ENCODE measurements at regions not wholly inside any gene's neighbourhood (a gene's known extent, or its start where the extent isn't known, plus 50 kb on each side); places are given as distances from the start of the nearest gene placed in this dataset.

GRCh38 chr7:149708026-149708425 lies 65.4 kb downstream of the ZNF467 start:
- peaks cover 19% of the 10 kb centered on the region; the same call in 1 of the 2 replicates for H3K27me3 ChIP-seq (replicated peaks; ENCODE audit: insufficient read depth, low read length)
- no peak overlapping the region for H3K4me2 ChIP-seq (ENCODE audit: low read depth, low read length)
- H4K20me1 ChIP-seq (ENCODE audit: insufficient read depth, low read length): no peaks in the 10 kb centered on the region
- H3K4me3 ChIP-seq (ENCODE audit: low read length): no peak overlapping the region
- H3K4me1 ChIP-seq (ENCODE audit: low read length): no peaks in the 10 kb centered on the region
- H3K9me3 ChIP-seq (replicated peaks; ENCODE audit: insufficient read depth, low read length): no peaks in the 10 kb centered on the region; the same call in 1 of the 2 replicates
- H3K79me2 ChIP-seq (ENCODE audit: low read length): no peaks in the 10 kb centered on the region
- H3K27ac ChIP-seq (ENCODE audit: low read length): no peak overlapping the region
- no peaks in the 10 kb centered on the region for H3K9me2 ChIP-seq (replicated peaks; ENCODE audit: insufficient read depth, low read length)
- no peak overlapping the region for H2AFZ ChIP-seq (ENCODE audit: low read length)
- no peaks in the 10 kb centered on the region for H3F3A ChIP-seq (ENCODE audit: insufficient read depth, low read length)
- H3K9ac ChIP-seq (ENCODE audit: low read length): no peak overlapping the region
- TF ChIP-seq EZH2 (optimal IDR thresholded peaks at IDR 0.05; ENCODE audit: low read depth, low read length): no peak
- TF ChIP-seq CTCF (IDR thresholded peaks at IDR 0.05; ENCODE audit: low read length): no peak
- TF ChIP-seq EZH2phosphoT487 (IDR thresholded peaks at IDR 0.05; ENCODE audit: low read length): no peak
- DNase-seq: no peak
- no peaks in the 10 kb centered on the region for H3K36me3 ChIP-seq (replicated peaks; ENCODE audit: insufficient read depth, low read length)

GRCh38 chr7:149707448-149707886 lies 65.9 kb downstream of the ZNF467 start:
- Histone ChIP-seq H3K9ac (ENCODE audit: low read length) (no peak overlapping the region), H3K9me2 (replicated peaks; ENCODE audit: insufficient read depth, low read length) (no peaks in the 10 kb centered on the region), H3K79me2 (ENCODE audit: low read length) (no peaks in the 10 kb centered on the region), H3K27me3 (replicated peaks; ENCODE audit: insufficient read depth, low read length) (peaks cover 19% of the 10 kb centered on the region; the same call in 1 of the 2 replicates), H3K4me2 (ENCODE audit: low read depth, low read length) (no peak overlapping the region), H2AFZ (ENCODE audit: low read length) (no peak overlapping the region), H3K36me3 (replicated peaks; ENCODE audit: insufficient read depth, low read length) (no peaks in the 10 kb centered on the region), H4K20me1 (ENCODE audit: insufficient read depth, low read length) (no peaks in the 10 kb centered on the region), H3K9me3 (replicated peaks; ENCODE audit: insufficient read depth, low read length) (no peaks in the 10 kb centered on the region; the same call in 1 of the 2 replicates), H3K4me3 (ENCODE audit: low read length) (no peak overlapping the region), H3K27ac (ENCODE audit: low read length) (no peak overlapping the region), H3F3A (ENCODE audit: insufficient read depth, low read length) (no peaks in the 10 kb centered on the region), H3K4me1 (ENCODE audit: low read length) (no peaks in the 10 kb centered on the region)
- no peak for DNase-seq
- TF ChIP-seq CTCF (IDR thresholded peaks at IDR 0.05; ENCODE audit: low read length) (no peak), EZH2phosphoT487 (IDR thresholded peaks at IDR 0.05; ENCODE audit: low read length) (no peak), EZH2 (optimal IDR thresholded peaks at IDR 0.05; ENCODE audit: low read depth, low read length) (no peak)

GRCh38 chr7:149706398-149706797 lies 67.0 kb downstream of the ZNF467 start:
- no peaks in the 10 kb centered on the region; the same call in 1 of the 2 replicates for H3K9me3 ChIP-seq (replicated peaks; ENCODE audit: insufficient read depth, low read length)
- no peak overlapping the region for H3K4me2 ChIP-seq (ENCODE audit: low read depth, low read length)
- no peak overlapping the region for H2AFZ ChIP-seq (ENCODE audit: low read length)
- no peak overlapping the region for H3K27ac ChIP-seq (ENCODE audit: low read length)
- H3K27me3 ChIP-seq (replicated peaks; ENCODE audit: insufficient read depth, low read length): peaks cover 13% of the 10 kb centered on the region; the same call in 1 of the 2 replicates
- H3K4me1 ChIP-seq (ENCODE audit: low read length): no peaks in the 10 kb centered on the region
- no peak overlapping the region for H3K9ac ChIP-seq (ENCODE audit: low read length)
- TF ChIP-seq EZH2phosphoT487 (IDR thresholded peaks at IDR 0.05; ENCODE audit: low read length) (no peak), EZH2 (optimal IDR thresholded peaks at IDR 0.05; ENCODE audit: low read depth, low read length) (no peak), CTCF (IDR thresholded peaks at IDR 0.05; ENCODE audit: low read length) (no peak)
- no peaks in the 10 kb centered on the region for H4K20me1 ChIP-seq (ENCODE audit: insufficient read depth, low read length)
- DNase-seq: no peak
- no peaks in the 10 kb centered on the region for H3K79me2 ChIP-seq (ENCODE audit: low read length)
- H3F3A ChIP-seq (ENCODE audit: insufficient read depth, low read length): no peaks in the 10 kb centered on the region
- H3K9me2 ChIP-seq (replicated peaks; ENCODE audit: insufficient read depth, low read length): no peaks in the 10 kb centered on the region
- no peaks in the 10 kb centered on the region for H3K36me3 ChIP-seq (replicated peaks; ENCODE audit: insufficient read depth, low read length)
- no peak overlapping the region for H3K4me3 ChIP-seq (ENCODE audit: low read length)
